PFSK-1 (cell line): ENCODE measurements at regions not wholly inside any gene's neighbourhood (a gene's known extent, or its start where the extent isn't known, plus 50 kb on each side); places are given as distances from the start of the nearest gene placed in this dataset.

ENCODE experiments used
- FOXP2 ChIP-seq: optimal IDR thresholded peaks from 2 replicates; pipeline ENCODE3; 2011; ENCODE audit warnings: borderline replicate concordance, control low read depth, inconsistent platforms; ENCODE audit not compliant: insufficient read depth; ENCODE audit errors: extremely low read length, extremely low read depth
- POLR2AphosphoS5 ChIP-seq: IDR thresholded peaks from 2 replicates; pipeline ENCODE4 v1.6.1; 2012; ENCODE audit warnings: low read depth, mild to moderate bottlenecking, control low read depth, low read length, moderate library complexity
- SIN3A ChIP-seq: IDR thresholded peaks from 2 replicates; pipeline ENCODE4 v1.6.1; 2012; ENCODE audit warnings: mild to moderate bottlenecking, low read length, moderate library complexity, borderline replicate concordance; ENCODE audit not compliant: insufficient read depth
- TAF1 ChIP-seq: IDR thresholded peaks from 2 replicates; pipeline ENCODE4 v1.6.1; 2012; ENCODE audit warnings: low read length, control low read depth, borderline replicate concordance; ENCODE audit not compliant: insufficient read depth
- TF ChIP-seq, protein P1 (sequence below), 2 experiments: IDR thresholded peaks; 2 replicates each; pipeline versions ENCODE4 v1.6.1 to v1.8.0; 2011 to 2012; ENCODE audit warnings: low read depth in 2 of 2, low read length in 2 of 2, control low read depth in 1 of 2, inconsistent platforms in 1 of 2, mild to moderate bottlenecking in 1 of 2, moderate library complexity in 1 of 2; ENCODE audit not compliant: insufficient read depth in 1 of 2

DNA sequence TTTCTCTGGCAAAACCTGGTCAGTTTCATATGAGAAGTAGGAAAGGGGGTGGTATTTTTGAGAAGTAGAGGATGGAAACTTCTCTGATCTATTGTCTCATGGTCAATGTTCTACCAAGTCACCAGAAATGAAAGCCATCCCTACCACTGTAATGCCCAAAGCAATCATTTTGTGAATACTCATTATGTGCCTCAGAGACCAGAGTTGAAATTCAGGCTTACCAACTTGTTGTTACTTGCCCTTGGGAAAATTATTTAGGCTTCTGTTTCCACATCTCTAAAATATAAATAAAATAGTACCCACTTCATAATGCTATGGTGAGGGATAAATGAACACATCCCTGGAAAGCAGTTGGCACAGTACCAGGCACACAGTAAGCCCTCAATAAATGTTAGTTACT lies 723.7 kb upstream of the TBX3 start:
- TF ChIP-seq, protein P1, sequence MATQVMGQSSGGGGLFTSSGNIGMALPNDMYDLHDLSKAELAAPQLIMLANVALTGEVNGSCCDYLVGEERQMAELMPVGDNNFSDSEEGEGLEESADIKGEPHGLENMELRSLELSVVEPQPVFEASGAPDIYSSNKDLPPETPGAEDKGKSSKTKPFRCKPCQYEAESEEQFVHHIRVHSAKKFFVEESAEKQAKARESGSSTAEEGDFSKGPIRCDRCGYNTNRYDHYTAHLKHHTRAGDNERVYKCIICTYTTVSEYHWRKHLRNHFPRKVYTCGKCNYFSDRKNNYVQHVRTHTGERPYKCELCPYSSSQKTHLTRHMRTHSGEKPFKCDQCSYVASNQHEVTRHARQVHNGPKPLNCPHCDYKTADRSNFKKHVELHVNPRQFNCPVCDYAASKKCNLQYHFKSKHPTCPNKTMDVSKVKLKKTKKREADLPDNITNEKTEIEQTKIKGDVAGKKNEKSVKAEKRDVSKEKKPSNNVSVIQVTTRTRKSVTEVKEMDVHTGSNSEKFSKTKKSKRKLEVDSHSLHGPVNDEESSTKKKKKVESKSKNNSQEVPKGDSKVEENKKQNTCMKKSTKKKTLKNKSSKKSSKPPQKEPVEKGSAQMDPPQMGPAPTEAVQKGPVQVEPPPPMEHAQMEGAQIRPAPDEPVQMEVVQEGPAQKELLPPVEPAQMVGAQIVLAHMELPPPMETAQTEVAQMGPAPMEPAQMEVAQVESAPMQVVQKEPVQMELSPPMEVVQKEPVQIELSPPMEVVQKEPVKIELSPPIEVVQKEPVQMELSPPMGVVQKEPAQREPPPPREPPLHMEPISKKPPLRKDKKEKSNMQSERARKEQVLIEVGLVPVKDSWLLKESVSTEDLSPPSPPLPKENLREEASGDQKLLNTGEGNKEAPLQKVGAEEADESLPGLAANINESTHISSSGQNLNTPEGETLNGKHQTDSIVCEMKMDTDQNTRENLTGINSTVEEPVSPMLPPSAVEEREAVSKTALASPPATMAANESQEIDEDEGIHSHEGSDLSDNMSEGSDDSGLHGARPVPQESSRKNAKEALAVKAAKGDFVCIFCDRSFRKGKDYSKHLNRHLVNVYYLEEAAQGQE (IDR thresholded peaks at IDR 0.05; ENCODE audit: insufficient read depth in 1 of 2, low read depth in 2 of 2, low read length in 2 of 2), result no peak
- TF ChIP-seq POLR2AphosphoS5, result no peak
- TF ChIP-seq FOXP2, result no peak
- TF ChIP-seq TAF1, result no peak
- TF ChIP-seq SIN3A, result no peak

DNA sequence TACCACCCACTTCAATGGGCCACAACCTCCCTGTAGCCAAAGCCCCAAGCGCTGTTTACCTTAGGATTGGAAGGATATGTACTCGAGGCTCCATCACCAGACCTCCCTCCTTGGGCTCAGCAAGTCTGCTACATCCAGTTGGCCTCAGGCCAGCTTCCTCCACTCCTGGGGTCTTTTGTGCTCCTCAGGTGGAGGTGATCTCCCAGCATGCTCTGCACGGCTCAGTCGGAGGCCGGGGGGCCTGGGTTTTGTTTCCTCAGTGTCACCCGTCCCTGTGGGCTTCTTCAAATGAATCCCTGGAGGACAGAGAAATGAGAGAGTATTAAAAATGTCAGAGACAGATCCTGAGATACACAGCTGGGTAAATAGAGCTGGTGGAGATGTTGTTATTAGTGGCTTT lies 723.1 kb upstream of the TBX3 start:
- TF ChIP-seq, protein P1 (IDR thresholded peaks at IDR 0.05; ENCODE audit: insufficient read depth in 1 of 2, low read depth in 2 of 2, low read length in 2 of 2), result no peak
- TF ChIP-seq SIN3A (no peak), TAF1 (no peak), POLR2AphosphoS5 (no peak), FOXP2 (no peak)

DNA sequence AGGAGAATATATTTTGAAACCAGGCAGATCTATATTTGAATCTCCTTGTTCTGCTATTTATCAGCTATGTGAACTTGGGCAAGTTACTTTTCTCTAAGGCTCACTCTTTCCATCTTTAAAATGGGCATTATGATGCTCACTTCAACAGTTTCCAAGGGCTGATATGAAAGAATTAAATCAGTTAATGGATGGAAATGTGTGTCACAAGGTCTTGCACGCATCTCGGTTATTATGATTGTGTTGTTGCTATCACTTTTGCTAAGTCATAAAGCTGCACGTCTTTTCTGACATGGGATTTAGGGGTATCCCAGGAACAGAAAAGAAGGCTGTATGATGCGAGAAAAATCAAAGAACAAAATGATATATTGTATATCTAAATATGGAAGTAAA lies 721.5 kb upstream of the TBX3 start:
- TF ChIP-seq FOXP2, result no peak
- no peak for TF ChIP-seq POLR2AphosphoS5
- TF ChIP-seq TAF1, result no peak
- TF ChIP-seq, protein P1 (IDR thresholded peaks at IDR 0.05; ENCODE audit: insufficient read depth in 1 of 2, low read depth in 2 of 2, low read length in 2 of 2), result no peak
- no peak for TF ChIP-seq SIN3A

DNA sequence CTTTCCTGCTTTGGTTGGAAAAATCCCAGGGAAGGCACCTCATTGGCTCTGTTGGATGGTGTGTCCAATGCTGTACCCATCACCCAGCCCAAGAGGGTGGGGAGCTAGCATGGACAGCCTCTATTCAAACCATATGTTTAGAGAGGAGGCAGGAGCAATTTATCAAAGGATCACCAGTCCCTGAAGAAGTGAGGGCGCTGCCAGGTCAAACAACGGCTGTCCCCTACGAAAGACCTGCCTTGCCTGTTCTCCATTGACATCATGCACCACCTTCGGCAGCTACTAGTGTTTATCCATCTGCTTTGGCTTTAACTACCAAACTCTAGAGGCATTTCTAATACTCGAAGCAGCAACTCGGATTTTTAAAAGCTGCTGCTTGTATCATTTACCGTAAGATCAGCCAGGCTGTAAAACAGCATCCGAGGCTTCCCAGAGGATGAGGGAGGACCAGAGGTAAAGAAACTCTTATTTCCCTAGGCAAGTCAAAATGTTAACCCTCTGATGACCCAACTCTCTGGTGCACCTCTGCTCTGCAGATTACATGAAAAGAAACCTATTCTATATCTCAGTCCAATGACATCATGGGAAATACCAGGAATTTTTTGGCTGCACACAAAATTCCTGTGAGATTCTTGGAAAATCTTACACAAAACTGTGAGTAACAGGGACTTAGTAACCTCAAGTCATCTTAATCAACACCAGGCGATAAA lies 720.9 kb upstream of the TBX3 start:
- TF ChIP-seq FOXP2 (no peak), SIN3A (no peak), POLR2AphosphoS5 (no peak), TAF1 (no peak)
- TF ChIP-seq, protein P1 (IDR thresholded peaks at IDR 0.05; ENCODE audit: insufficient read depth in 1 of 2, low read depth in 2 of 2, low read length in 2 of 2), result no peak
